AG04450 (cell line): ENCODE measurements at regions not wholly inside any gene's neighbourhood (a gene's known extent, or its start where the extent isn't known, plus 50 kb on each side); places are given as distances from the start of the nearest gene placed in this dataset.

Experiments
- CTCF ChIA-PET: fragments of 300-600, 350-600 bp; formaldehyde crosslinking; extraction: SDS; loops from one replicate; lab custom pipeline; 2022; ENCODE audit warnings: antibody characterized with exemption, inconsistent platforms; lab: Charles Lee
- POLR2A ChIA-PET: fragments of 350-600 bp; formaldehyde crosslinking; extraction: SDS; loops from one replicate; lab custom pipeline; 2021; ENCODE audit warnings: antibody characterized with exemption, inconsistent platforms; lab: Yijun Ruan, JAX
- DNase-seq: peaks from one replicate; pipeline ENCODE4 v3.0.0-alpha.2; 2011; ENCODE audit warnings: low read depth, low spot score
- H3K27ac ChIP-seq: one replicate; pipeline ENCODE4 v1.5.1; 2012; ENCODE audit warnings: low read depth, low read length, control low read depth
- H3K27me3 ChIP-seq: one replicate; pipeline ENCODE4 v1.6.0; 2012; ENCODE audit warnings: low read length; ENCODE audit not compliant: control insufficient read depth, insufficient read depth
- H3K4me3 ChIP-seq: 2 replicates; pipeline ENCODE4 v1.5.1; 2011; ENCODE audit warnings: mild to moderate bottlenecking, low read depth, low read length, control low read depth
- H3K9me3 ChIP-seq: 2 replicates; pipeline ENCODE4 v1.5.1; 2012; ENCODE audit warnings: low read length; ENCODE audit not compliant: control insufficient read depth, insufficient read depth
- TF ChIP-seq, protein P1 (sequence below): IDR thresholded peaks from 2 replicates; pipeline ENCODE4 v1.5.1; 2011; ENCODE audit warnings: low read depth, low read length, control low read depth, inconsistent platforms

GRCh38 chr2:239902749-239903201 is 122.4 kb downstream of the NDUFA10 start:
- no peak for DNase-seq
- ChIA-PET POLR2A (no interaction called here), CTCF (no interaction called here)
- H3K27me3 ChIP-seq = no peaks in the 10 kb centered on the region
- no peak overlapping the region for H3K4me3 ChIP-seq
- H3K9me3 ChIP-seq = peaks cover 19% of the 10 kb centered on the region
- no peak overlapping the region for H3K27ac ChIP-seq
- TF ChIP-seq, protein P1, sequence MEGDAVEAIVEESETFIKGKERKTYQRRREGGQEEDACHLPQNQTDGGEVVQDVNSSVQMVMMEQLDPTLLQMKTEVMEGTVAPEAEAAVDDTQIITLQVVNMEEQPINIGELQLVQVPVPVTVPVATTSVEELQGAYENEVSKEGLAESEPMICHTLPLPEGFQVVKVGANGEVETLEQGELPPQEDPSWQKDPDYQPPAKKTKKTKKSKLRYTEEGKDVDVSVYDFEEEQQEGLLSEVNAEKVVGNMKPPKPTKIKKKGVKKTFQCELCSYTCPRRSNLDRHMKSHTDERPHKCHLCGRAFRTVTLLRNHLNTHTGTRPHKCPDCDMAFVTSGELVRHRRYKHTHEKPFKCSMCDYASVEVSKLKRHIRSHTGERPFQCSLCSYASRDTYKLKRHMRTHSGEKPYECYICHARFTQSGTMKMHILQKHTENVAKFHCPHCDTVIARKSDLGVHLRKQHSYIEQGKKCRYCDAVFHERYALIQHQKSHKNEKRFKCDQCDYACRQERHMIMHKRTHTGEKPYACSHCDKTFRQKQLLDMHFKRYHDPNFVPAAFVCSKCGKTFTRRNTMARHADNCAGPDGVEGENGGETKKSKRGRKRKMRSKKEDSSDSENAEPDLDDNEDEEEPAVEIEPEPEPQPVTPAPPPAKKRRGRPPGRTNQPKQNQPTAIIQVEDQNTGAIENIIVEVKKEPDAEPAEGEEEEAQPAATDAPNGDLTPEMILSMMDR = no peak

- TF ChIP-seq, protein P1 = no peak
- Histone ChIP-seq H3K9me3 (peaks cover 3% of the 10 kb centered on the region; the same call in 1 of the 2 replicates), H3K27me3 (no peaks in the 10 kb centered on the region), H3K27ac (no peak overlapping the region), H3K4me3 (no peak overlapping the region)
- DNase-seq = no peak
- POLR2A ChIA-PET = no interaction called here
- CTCF ChIA-PET = no interaction called here
These were observed 126.7 kb downstream of the NDUFA10 start for GRCh38 chr2:239898292-239898925.

- ChIA-PET POLR2A (no interaction called here), CTCF (no interaction called here)
- H3K4me3 ChIP-seq = no peak overlapping the region
- H3K27me3 ChIP-seq = no peaks in the 10 kb centered on the region
- no peak for DNase-seq
- TF ChIP-seq, protein P1 = no peak
- no peak overlapping the region for H3K27ac ChIP-seq
- peaks cover 3% of the 10 kb centered on the region; the same call in 1 of the 2 replicates for H3K9me3 ChIP-seq
These were observed 127.4 kb downstream of the NDUFA10 start for GRCh38 chr2:239897596-239898235.

DNA sequence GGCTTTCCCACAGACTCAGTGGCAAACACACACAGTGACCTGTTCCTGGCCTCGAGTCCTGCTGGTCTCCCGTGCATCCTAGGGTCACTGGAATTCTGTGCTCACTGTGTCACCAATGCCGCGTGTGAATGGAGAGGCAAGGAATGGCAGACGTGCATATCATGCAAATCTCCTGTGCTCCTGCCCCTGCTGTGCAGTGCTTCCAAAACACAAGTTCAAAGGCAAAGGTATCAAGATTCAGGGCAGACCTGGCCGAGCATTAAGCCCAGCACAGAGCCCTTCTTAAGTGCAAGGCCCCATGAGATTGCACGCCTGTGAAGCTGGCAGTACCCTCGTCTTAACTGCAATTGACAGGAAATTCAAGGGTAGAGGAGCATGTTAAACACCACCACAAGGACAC is 129.1 kb downstream of the NDUFA10 start:
- H3K9me3 ChIP-seq = peaks cover 3% of the 10 kb centered on the region; the same call in 1 of the 2 replicates
- ChIA-PET POLR2A (no interaction called here), CTCF (no interaction called here)
- H3K4me3 ChIP-seq = no peak overlapping the region
- no peak overlapping the region for H3K27ac ChIP-seq
- no peaks in the 10 kb centered on the region for H3K27me3 ChIP-seq
- no peak for DNase-seq
- TF ChIP-seq, protein P1 = no peak

- DNase-seq = no peak
- TF ChIP-seq, protein P1 = no peak
- Histone ChIP-seq H3K4me3 (no peak overlapping the region), H3K27me3 (no peaks in the 10 kb centered on the region), H3K9me3 (peaks cover 3% of the 10 kb centered on the region; the same call in 1 of the 2 replicates), H3K27ac (no peak overlapping the region)
- ChIA-PET POLR2A (no interaction called here), CTCF (no interaction called here)
These were observed 129.5 kb downstream of the NDUFA10 start for GRCh38 chr2:239895669-239896068.
